NCI-H510A (cell line): ENCODE measurements at regions not wholly inside any gene's neighbourhood (a gene's known extent, or its start where the extent isn't known, plus 50 kb on each side); places are given as distances from the start of the nearest gene placed in this dataset.
"Not testable (repeated sequence)": the region's sequence is repeated elsewhere in the genome, so short reads cannot be mapped to it uniquely, and the experiment has no call there.

ENCODE experiments used
- DNase-seq: peaks from one replicate; lab custom pipeline; 2025; lab: John Stamatoyannopoulos, UW

- DNase-seq: no peak
Measured at GRCh38 chr10:81116201-81116600, 578.5 kb downstream of the SH2D4B start.

GRCh38 chr10:81116990-81117389 lies 579.3 kb downstream of the SH2D4B start:
- DNase-seq: no peak

GRCh38 chr10:81127931-81128330 lies 590.2 kb downstream of the SH2D4B start:
- DNase-seq: no peak

DNA sequence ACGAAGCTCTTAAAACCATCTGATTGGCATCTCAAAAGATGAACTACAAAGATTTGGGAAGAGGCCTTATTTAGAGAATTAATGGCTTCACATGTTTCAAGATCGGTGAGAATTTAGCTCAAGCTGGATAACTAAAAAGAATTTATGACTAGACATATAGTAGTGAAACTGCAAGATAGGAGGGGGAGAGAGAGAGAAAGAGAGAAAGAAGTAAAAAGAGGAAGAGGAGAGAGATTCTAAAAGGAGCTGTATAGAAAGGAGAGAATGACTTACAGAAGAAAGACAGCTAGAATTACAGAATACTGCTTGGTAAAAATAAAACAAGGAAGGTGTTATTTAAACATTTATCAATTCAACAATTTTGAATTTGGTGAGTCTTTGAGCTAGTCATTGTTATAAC lies 592.3 kb downstream of the SH2D4B start:
- DNase-seq: no peak

DNA sequence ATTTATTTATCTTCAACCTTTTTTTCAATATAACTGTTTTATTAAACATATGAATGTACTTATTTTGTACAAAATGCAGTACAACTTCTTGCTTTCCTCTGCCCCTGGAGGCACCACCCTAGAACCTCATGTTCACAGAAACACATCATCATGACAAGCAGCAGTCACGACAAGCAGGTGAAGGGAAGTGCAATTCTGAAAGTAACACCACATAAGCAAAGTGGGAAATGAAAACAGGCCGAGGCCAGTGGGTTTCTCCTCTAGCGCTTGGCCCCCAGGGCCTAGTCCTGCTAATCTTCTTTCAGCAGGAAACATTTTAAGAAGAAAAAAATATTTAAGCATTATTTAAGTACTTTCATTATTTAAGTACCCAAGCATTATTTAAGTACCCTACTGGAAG lies 598.1 kb downstream of the SH2D4B start:
- no peak for DNase-seq

DNA sequence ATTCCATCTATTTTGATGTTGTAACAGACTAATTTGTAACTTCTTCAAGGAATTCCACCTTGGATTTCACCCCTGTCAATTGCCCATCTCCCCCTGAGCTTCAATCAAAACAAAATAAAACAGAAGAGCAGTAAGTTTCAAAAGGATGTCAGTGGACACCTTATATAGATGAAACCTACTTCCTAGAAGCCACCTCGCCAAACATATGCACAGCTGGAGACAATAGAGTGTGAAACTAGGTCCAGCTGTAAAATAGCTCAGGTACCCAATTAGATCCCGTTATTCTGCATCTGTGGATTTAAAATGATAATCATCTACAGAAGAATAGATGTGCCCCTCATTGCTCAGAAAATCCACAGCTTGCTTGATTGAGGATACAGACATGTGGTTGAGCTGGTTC lies 598.6 kb downstream of the SH2D4B start:
- DNase-seq: no peak

DNA sequence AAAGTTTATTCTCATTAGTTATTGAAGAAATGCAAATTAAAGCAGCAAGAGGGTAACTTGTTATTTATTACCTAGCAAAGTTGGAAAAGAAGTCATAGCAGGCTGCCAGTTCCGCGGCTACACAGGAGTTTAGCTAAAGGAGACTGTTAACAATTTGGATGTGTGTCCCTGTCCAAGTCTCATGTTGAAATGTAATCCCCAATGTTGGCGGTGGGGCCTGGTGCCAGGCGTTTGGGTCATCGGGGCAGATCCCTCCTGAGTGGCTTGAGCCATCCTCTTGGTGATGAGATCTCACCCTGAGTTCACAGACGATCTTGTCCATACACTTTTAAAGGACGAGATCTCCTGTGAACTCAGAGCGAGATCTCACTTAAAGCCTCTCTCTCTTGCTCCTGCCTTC lies 608.3 kb downstream of the SH2D4B start:
- no peak for DNase-seq

- DNase-seq: no peak
Measured at GRCh38 chr10:81146436-81146835, 608.7 kb downstream of the SH2D4B start.

GRCh38 chr10:81152656-81153055 lies 615.0 kb downstream of the SH2D4B start:
- DNase-seq: no peak

DNA sequence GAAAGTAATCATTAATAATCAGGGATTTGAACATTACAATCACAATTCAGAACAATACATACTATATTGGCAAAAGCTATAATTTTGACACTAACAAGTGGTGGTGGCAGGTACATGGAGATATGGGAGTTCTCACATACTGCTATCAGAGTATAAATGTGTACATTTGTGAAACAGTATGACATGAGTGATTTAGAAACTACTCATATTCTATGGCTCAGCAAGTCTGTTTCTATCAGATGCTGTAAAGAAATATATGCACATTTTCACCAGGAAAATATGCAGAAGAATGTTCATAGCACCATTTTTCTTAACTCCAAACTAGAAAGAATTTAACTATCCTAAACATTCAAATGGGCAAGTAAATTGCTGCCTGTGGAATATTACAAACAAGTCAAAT lies 620.0 kb downstream of the SH2D4B start:
- no peak for DNase-seq

DNA sequence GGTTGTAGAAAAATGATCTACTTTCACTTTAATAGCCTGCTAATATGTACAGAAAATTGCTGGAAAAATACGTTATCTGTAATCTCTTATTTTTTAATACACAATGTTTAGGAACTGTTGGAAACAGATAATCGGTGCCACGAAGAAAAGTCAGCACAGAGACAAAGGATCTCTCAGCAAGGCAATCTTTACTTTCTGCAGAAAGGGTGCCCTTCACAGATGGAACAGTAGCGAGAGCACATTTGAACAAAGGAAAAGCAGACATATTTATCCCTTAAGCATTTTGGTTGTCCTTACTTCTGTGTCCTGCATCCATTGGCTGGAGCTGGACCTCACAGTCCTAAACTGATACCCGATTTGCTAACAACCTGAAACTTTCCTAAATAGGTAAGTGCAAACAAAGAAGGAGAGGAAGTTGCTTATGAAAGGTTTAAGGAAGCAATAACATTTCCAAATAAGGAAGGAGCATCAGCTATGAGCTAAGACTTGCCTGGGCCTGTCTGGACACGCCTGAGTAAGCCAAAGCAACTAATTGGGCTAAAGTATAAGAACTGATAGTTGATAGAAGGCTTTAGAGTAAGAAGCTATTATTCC lies 640.0 kb downstream of the SH2D4B start:
- DNase-seq: no peak

DNA sequence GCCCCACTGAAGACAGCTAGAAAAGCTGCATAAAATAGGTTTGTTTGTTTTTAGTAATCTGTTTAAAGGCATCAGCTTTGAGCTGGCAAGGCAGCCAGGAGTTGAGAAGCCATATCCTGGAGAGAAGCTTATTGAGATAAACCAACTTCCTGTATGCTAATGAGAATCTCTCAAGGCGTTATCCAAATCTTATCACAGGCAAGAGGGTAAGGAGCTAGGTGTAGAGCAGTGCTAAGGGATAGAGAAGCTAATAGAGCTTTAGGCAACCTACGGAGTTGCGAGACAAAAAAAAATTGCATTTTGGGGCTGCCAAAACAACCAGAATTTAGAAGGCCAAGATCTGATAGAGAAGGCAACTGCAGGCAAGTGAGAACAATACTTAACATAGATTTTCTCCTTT lies 641.6 kb downstream of the SH2D4B start:
- DNase-seq: no peak

- no peak for DNase-seq
Measured at GRCh38 chr10:81179805-81180452, 642.2 kb downstream of the SH2D4B start.

DNA sequence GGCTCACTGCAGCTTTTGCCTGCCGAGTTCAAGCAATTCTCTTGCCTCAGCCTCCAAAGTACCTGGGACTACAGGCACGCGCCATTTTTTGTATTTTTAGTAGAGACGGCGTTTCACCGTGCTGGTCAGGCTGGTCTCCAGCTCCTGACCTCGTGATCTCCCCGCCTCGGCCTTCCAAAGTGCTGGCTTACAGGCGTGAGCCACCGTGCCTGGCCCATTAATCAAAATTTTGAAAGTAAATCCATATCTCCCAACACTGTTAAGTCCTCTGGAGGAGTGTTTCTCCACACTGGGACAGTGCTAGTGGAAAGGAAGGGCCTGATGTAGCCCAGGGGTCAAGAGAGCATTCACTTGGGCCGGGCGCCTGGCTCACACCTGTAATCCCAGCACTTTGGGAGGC lies 644.6 kb downstream of the SH2D4B start:
- no peak for DNase-seq

DNA sequence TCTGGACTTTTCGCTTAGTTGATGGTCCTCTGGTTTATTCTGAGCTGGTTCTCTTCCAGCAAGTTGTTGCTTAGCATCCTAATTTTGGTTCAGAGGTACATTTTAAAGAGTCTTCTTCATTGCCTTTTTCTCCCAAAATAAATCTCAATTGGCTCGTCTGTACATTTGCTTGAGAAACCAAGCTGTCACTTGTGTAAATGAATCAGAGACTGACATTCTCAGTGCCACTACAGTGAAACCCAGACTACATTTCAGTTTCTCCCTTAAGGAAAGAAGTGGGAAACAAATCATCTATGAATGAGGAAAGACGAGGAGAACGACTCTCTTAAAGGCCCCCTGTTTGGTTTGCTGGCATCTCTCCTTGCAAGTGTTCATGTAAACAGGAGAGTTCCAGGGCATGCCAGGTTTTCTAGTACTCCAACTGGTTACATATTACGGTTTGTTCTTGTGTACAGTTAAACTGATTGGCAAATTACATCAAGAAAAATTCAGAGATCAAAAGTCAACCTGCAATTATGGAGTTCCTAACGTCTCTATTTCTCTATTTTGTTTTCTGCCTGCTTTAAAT lies 654.6 kb downstream of the SH2D4B start:
- no peak for DNase-seq

GRCh38 chr10:81200801-81201200 lies 663.1 kb downstream of the SH2D4B start:
- no peak for DNase-seq

- not testable (repeated sequence) for DNase-seq
Measured at GRCh38 chr10:81207359-81207758, 667.6 kb upstream of the NRG3 start.

DNA sequence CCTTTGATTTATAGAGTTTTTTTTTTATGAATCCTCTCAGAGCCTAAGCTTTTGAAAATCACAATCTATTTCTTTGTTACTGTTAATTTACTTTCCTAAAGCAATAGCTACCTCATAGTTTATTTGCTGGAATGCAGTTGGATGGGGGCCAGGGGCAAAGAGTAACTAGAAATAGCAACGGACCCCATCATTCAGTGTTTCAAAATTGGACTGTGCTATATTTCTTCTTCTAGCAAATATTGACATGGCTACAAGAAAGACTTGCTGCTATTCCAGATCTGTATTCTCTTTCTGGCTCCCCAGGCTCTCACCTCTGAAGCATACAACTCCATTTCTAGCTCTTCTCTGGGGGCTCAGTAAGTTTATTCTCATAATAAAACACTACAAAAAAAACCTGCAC lies 661.6 kb upstream of the NRG3 start:
- DNase-seq: no peak

DNA sequence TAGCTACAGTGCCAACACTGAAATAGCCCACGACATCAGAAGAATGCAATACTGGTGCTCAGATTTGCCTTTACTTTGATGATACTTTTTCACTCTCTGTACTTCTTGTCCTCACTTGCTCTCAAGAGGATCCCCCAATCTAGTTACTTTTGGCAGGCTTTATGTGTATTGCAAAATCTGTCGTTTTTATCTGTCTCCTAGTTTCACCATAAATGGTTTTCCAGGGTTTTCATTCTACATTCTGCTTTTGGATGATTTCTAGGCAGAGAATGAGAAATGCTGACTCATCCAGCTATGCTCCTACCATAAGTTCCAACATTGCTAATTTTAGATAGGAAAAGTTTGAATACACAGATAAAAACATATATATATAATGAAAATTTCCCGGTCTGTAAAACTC lies 659.5 kb upstream of the NRG3 start:
- no peak for DNase-seq

GRCh38 chr10:81216949-81217348 lies 658.0 kb upstream of the NRG3 start:
- DNase-seq: no peak

GRCh38 chr10:81218307-81218706 lies 656.7 kb upstream of the NRG3 start:
- DNase-seq: no peak

DNA sequence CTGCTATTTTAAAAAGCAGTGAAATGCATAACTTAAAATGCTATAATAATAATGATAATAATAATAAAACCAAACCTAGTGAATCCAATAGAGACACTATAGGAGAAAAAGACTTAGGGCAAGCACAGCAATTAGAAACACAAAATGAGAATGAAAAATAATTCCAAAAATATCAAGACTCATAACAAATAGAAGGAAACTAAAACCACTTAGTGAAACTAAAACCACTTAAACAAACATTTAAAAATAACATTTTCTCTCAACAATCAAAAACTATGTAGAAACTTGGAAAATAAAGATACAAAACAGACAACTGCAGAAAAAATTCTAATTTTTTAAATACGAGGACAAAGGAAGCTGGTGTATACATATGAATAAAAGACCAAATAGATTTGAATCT lies 655.2 kb upstream of the NRG3 start:
- no peak for DNase-seq

GRCh38 chr10:81248886-81249285 lies 626.1 kb upstream of the NRG3 start:
- DNase-seq: no peak
